GM18870 (cell line): ENCODE measurements at regions not wholly inside any gene's neighbourhood (a gene's known extent, or its start where the extent isn't known, plus 50 kb on each side); places are given as distances from the start of the nearest gene placed in this dataset.
"Not testable (repeated sequence)": the region's sequence is repeated elsewhere in the genome, so short reads cannot be mapped to it uniquely, and the experiment has no call there.

ENCODE experiments used
- ATAC-seq: cut with Tn5 transposase; IDR thresholded peaks from one replicate; pipeline ENCODE4 v1.9.1; 2021; ENCODE audit warnings: moderate library complexity; ENCODE audit not compliant: unreplicated experiment

DNA sequence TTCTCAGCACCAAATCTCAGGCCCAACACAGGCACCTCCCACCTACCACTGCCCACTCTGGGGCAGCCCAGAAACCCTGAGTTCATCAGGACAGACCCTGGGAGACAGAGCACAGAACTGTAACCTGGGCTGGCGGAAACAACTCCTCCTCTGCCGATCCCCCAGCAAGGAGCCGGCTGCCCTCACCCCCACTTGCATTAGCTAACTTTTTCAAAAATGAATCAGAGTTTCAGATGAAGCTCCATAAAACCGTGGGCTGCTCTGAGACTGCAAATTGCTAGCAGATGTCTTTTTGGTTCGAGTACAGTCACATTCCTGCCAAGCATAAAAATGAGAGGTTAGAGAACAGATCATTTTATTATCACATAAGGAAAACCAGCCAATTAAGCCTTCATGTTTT lies 93.4 kb upstream of the PARD3 start:
- no peak for ATAC-seq

DNA sequence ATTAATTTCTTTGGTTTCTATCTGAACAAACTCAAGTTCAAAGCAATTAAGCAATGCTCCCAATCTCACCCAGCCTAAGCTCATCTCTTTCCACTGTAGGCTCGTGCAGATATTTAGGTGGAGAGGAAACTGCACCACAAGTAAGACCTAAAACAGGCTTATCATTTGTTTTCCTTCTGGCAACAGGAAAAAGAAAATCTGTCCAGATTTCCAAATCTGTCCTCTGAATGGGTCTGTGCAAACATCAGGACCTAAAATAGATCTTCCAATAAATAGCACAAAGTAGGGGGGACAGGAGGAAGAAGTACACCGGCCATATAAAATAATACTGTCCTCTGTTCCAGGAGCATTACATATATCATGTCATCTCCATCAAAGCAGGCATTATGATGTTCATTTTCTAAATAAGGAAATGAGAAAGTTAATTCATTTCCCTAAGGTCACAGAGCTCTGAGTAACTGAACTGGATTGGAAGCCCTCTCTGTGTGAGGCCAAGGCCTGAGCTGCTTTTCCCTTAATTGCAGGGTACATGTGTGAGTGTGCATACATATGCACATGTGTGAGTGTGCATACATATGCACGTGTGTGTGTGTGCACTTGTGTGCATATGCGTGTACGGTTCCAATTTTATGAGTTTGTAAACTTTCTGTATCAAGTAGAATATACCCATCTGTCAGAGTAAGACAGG lies 92.8 kb upstream of the PARD3 start:
- no peak for ATAC-seq

DNA sequence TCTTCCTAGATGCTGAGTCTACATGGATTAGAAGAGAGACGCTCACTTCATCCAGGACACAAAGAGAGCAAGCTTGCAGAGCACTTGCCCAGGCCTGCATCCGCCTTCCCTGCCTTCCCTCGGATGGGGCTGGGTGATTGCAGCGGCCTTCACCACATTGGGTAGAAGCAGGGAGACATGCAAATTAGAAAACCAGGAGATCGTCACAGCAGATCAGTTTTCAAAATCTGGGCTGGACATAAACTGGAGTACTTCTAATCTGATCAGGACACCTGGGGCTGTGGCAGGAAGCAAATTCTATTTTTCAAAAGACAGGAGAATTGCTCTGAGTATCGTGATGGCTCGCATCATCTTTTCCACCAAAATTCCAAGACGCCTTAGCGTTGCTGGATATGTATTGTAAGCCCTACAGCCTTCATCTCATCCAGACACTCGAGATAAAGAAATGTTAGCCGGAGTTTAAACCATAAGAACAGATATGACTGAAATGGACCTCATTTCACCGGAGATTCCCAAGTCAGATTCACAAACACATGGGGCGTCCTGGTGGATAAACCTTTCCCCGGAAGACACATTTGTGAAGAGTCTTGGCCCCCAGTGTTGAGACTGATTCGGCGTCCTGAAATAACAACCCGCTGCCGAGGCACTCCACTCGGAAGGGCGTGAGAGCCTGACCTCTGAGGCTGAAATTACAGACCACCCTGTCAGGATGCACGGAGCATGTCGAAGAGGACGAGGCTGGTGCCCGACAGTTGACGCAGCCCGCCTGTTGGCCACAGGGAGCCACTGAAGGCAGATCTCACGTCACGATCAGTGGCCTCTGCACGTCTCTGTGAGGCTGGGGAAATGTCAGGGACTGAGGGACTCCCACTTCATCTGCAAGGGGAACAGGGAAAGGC lies 91.2 kb upstream of the PARD3 start:
- no peak for ATAC-seq

DNA sequence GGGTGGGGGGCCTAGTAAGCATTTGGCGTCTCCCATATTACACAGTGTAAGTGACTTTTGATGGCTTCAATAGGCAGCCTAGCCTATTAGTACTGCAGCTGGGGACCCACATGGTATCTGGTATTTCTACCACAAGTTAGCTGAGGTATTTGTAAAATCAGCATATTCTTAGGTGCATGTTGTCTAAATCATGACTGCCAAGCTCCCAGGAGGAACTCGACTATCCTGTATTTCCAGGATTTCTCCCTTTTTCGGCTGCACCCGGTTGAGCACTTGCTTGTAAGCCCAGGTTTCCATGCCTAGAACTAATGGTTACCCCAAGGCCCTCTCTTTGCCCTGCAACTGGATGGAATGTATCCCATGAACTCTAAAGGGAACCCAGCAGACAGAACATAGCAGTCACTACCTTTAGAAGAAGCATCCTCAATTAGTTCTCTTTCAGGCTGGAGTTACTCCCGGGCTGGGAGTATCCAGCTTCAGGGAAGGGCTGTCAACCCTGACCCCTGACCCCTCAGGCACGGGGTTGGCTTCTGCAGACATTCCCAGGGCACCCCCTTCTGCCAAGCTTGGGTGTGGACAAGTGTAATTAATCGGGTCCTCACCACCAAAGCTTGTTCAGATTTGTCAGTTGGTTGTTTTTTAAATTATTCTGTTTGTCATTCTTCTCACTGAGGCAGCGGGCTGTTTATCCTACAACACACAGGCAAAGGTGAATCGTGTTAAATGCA lies 90.3 kb upstream of the PARD3 start:
- ATAC-seq: no peak

DNA sequence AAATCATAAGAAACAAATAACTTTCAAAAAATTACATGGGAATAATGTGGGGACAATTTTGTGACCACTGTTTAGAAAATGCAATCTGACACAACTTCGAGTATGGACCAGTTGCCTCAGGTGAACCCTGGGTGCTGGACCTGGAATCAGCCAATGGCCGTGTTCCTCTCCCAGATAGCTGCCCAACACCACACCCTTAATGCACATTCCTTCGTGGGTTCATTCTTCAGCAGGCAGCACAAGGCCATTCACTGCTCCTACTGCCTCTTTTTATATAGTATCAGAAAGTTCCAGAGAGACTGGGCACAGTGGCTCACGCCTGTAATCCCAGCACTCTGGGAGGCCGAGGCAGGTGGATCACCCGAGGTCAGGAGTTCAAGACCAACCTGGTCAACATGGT lies 89.1 kb upstream of the PARD3 start:
- no peak for ATAC-seq

DNA sequence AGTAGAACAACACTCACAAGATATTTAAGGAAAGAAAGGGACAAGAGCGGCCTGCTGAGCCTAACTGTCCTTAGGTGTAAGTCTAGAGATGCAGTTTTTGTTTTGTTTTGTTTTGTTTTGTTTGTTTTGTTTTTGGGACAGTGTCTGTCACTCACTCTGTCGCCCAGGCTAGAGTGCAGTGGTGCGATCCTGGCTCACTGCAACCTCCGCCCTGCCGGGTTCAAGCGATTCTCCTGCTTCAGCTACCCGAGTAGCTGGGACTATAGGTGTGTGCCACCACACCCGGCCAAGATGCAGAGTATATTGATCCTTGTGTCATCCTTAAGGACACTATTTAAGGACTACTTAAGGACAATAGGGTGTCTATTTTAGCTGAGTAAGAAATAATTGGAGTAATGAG lies 84.1 kb upstream of the PARD3 start:
- no peak for ATAC-seq

DNA sequence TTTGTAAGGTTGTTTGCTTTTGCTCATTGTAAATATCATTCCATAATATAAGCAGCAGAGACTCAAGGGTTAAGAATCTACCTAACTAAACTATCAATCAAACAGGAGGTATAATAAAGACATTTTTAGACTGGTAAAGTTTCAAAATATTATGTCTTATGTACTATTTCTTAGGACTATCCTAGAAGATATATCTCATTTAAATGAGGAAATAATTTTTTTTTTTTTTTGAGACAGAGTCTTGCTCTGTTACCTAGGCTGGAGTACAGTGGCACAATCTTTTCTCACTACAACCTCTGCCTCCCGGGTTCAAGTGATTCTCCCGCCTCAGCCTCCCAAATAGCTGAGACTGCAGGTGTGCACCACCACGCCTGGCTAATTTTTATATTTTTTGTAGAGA lies 80.9 kb upstream of the PARD3 start:
- ATAC-seq: no peak

DNA sequence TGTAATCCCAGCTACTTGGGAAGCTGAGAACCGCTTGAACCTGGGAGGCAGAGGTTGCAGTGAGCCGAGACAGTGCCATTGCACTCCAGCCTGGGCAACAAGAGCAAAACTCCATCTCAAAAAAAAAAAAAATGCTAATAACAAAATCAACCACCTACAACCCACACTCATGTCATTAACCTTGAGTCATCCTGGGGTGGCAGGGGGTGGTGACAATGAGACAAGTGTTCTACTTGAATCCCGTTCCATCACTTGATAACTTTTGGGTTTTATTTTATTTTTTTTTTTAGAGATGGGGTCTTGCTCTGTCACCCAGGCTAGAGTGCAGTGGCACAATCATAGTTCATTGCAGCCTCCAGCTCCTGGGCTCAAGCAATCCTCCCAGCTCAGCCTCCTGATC lies 80.0 kb upstream of the PARD3 start:
- ATAC-seq: not testable (repeated sequence)

DNA sequence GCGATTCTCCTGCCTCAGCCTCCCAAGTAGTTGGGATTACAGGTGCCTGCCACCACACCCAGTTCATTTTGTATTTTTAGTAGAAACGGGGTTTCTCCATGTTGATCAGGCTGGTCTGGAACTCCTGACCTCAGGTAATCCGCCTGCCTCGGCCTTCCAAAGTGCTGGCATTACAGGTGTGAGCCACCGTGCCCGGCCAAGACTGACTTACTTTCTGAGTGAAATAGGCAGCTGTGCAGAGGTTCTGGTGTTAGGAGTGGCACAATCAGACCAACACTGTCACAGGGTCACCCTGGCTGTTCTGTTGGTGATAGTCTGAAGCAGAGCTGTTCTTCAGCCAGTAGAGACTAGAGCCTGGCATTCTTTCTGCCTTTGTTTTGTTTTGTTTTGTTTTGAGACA lies 77.4 kb upstream of the PARD3 start:
- ATAC-seq: not testable (repeated sequence)

DNA sequence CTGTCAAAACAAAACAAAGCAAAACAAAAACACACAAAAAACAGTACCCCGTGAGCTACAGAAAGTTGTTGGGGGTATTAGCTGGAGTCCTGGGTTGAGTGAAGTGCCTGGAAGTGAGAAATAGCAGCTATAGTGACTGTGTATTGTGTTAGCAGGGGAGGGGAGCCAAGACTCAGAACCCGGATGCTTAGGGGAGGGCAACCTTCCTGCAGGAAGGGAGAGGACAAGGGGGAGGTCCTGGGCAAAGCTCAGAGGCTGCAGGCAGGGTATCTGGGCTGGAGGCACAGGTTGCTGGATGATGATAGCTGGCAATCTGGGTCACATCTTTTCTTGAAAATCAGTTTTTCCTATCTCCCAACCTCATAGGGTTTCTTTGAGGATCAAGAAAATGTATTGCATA lies 75.8 kb upstream of the PARD3 start:
- ATAC-seq: no peak

DNA sequence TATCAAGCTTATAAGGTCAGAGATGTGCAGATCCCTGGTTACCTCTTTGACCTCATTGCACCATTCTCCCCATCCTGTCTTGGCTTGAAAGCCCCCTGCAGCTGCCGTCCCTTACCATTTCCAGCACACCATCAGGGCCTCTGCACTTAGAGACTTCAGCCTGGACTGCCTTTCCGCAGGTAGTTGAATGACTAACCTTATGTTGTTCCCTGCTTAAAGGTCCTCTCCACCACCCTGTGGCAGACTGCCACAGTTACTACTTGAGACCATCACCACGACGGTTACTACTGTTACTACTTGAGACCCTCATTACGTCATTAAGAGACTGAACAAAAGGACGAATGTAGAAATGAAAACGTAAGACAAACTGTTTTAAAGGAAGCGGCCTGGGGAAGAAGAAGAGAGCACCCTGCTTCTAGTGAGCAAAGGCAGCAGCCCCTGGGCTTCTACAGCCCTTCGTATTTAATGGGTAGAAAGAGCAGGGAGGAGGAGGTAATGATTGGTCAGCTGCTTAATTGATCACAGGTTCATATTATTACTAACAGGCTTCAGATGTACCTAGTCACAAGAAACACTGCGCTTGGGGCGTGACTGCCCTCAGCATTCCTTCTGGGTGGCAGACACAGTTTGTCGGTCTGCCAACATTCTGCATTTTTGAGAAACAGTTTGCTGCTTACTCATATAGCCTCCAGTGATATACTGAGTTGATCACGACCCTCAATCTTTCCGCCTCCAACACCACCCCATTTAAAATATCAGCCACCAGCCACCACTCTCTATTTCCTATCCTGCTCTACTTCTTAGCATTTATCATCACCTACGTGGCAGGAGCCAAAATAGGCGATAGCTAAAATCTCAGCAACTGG lies 74.1 kb upstream of the PARD3 start:
- no peak for ATAC-seq

DNA sequence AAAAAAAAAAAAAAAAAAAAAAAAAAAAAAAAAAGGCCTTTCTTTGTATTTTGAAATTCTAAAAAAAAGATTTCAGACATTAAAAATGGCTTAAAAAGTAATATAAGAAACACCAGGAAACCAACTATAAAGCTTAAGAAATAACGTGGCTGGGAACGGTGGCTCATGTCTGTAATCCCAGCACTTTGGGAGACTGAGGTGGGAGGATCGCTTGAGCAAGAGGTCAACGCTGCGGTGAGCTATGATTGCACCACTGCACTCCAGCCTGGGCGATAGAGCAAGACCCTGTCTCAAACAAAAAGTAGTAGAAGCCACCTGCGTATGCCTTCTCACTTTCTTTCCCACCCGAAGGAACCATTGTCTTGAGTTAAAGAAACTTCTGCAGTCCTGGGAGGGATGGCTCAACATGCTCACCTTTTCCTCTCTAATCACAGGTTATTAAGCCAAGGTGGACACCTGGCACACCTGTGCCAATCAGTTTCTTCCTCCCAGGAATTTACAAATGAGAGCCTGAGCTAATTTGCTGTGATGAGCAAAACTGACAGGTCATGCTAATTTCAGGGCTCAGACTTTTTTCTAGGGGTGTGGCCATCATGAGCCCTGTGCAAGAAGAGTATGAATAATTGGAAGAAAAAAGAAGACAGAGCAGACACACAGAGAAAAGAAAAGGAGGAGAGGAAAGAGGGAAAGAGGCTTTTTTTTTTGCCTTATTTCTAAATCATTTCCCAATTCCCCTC lies 72.0 kb upstream of the PARD3 start:
- no peak for ATAC-seq

DNA sequence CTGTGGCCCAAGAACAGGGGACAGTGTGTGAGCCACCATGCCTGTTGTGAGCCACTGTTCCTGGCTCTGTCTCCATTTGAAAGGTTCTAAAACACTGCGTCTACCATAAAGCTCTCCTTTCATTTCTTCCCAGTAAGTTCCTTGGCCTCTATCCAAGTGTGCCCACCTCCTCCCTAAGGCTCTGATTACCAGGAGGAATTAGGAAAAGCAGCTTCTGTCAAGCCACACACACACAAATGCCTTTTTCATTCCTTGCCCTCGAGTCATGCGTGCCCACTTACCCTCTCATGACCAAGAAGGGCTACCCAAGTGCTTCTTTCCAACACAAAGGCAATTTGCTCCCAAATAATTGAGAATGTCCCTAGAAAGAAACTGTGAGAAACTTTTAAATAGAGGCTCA lies 70.8 kb upstream of the PARD3 start:
- ATAC-seq: no peak

DNA sequence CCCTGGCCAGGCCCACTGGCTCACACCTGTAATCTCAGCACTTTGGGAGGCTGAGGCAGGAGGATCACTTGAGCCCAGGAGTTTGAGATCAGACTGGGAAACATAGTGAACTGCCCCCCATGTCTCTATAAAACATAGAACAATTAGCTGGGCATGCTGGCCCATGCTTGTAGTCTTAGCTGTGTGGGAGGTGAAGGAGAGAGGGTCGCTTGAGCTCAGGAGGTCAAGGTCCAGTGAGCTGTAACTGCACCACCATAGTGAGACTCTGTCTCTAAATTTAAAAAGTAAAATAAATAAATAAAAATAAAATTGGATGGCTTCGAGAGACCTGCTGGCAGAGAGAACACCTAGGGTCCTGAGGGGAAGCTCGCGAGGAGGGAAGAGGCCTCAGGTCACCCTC lies 69.9 kb upstream of the PARD3 start:
- ATAC-seq: no peak

DNA sequence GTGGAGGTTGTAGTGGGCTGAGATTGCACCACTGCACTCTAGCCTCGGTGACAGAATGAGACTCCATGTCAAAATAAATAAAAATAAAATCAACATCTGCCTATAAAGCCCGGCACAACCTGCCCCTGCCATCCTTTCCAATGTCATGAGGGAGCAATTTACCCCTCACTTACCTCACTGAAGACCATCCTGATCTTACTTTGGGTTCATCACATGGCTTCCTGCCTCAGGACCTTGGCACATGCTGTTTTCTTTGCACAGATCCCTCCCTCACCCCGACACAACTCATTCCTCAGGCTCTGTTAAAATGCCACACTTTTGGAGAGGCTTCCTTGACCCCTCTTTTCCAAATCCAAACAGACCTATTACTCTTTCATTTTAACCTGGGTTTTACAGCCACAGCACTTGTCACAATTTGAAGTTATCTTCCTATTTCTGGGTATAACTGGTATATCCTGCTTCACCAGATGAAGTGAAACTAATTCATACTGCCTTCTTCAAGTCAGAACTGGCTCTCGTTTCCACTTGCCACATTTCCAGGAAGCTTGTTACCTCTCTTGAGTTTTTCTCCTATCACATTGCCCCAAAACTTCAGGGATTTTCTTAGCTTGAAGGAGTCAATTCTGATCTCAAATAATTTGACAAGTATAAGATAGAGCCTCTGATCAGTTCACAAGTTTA lies 69.3 kb upstream of the PARD3 start:
- ATAC-seq: no peak

DNA sequence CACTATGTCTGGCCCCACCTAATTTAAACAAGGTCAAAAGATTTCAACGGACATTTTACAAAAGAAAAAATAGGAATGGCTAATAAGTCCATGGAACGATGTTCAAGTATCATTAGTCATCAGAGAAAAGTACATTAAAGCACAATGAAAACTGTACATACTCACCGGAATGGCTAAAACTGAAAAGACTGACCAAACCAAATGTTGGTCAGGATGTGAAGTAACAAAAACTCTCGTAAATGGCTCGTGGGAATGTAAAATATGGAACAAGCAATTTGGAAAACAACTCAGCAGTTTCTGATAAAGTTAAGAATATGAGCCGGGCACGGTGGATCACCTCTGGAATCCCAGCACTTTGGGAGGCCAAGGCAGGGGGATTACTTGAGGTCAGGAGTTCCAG lies 65.7 kb upstream of the PARD3 start:
- no peak for ATAC-seq

DNA sequence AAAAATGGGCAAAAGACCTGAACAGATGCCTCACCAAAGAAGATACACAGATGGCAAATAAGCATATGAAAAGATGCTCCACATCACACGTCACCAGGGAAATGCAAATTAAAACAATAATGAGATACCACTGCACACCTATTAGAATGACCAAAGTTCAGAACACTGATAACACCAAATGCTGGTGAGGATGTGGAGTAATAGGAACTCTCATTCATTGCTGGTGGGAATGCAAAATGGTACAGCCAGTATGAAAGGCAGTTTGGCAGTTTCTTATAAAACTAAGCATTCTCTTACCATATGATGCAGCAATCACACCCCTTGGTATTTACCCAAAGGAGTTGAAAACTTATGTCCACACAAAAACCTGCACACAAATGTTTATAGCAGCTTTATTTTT lies 63.6 kb upstream of the PARD3 start:
- not testable (repeated sequence) for ATAC-seq

DNA sequence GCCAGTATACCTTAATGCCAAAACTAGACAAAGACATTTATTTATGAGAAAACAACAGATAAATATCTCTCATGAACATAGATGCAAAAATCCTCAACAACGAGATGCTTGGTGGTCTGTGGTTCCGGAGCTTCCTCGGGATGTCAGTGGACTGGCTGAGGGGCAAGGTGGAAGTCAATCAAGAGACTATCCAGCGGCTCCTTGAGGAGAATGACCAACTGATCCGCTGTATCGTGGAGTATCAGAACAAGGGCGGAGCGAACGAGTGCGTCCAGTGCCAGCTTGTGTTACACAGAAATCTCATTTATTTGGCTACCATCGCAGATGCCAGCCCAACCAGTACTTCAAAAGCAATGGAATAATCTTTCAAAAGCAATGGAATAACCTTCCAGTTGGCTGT lies 60.0 kb upstream of the PARD3 start:
- ATAC-seq: no peak

DNA sequence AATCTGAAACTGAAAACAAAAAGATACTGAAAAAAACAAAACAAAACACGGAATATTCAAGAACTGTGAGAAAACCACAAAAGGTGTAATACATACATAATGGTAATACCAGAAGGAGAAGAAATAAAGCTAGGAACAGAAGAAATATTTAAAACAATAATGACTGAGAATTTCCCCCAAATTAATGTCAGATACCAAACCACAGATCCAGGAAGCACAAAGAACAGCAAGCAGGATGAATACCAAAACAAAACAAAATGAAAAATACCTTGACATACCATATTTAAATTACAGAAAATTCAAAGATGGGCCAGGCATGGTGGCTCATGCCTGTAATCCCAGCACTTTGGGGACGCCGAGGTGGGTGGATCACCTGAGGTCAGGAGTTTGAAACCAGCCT lies 57.7 kb upstream of the PARD3 start:
- no peak for ATAC-seq
